DOHH2 (cell line): ENCODE measurements at regions not wholly inside any gene's neighbourhood (a gene's known extent, or its start where the extent isn't known, plus 50 kb on each side); places are given as distances from the start of the nearest gene placed in this dataset.

Experiments used
- H3F3A ChIP-seq: fragments of 200-600 bp; sonication (generic), shearing (Covaris generic); 2 replicates; pipeline ENCODE4 v1.6.0; 2016; ENCODE audit warnings: antibody characterized with exemption, mild to moderate bottlenecking; ENCODE audit not compliant: control insufficient read depth, insufficient read depth
- H3K27ac ChIP-seq: fragments of 200-600 bp; sonication (generic); 2 replicates; pipeline ENCODE4 v1.5.1; 2014; ENCODE audit warnings: low read depth, mild to moderate bottlenecking, low read length, moderate library complexity
- H3K27me3 ChIP-seq: fragments of 200-600 bp; sonication (generic); 2 replicates; pipeline ENCODE4 v1.6.1; 2014; ENCODE audit warnings: mild to moderate bottlenecking, low read length, mixed read lengths; ENCODE audit not compliant: control insufficient read depth
- H3K36me3 ChIP-seq: fragments of 200-600 bp; sonication (generic); 2 replicates; pipeline ENCODE4 v1.6.1; 2014; ENCODE audit warnings: mild to moderate bottlenecking, low read length, moderate library complexity, mixed read lengths; ENCODE audit not compliant: control insufficient read depth
- H3K4me1 ChIP-seq: fragments of 200-600 bp; sonication (generic); 2 replicates; pipeline ENCODE4 v1.6.1; 2014; ENCODE audit warnings: mild to moderate bottlenecking, low read length, mixed read lengths; ENCODE audit not compliant: control insufficient read depth
- H3K4me2 ChIP-seq: fragments of 200-600 bp; sonication (generic); 2 replicates; pipeline ENCODE4 v1.6.0; 2014; ENCODE audit warnings: mild to moderate bottlenecking, low read length, moderate library complexity
- H3K4me3 ChIP-seq: fragments of 200-600 bp; sonication (generic); 2 replicates; pipeline ENCODE4 v1.5.1; 2014; ENCODE audit warnings: mild to moderate bottlenecking, low read length, mixed read lengths
- H3K79me2 ChIP-seq: fragments of 200-600 bp; sonication (generic); 2 replicates; pipeline ENCODE4 v1.6.1; 2014; ENCODE audit warnings: mild to moderate bottlenecking, low read length, mixed read lengths; ENCODE audit not compliant: control insufficient read depth
- H3K9me2 ChIP-seq: fragments of 200-600 bp; sonication (generic); replicated peaks from 2 replicates; pipeline ENCODE4 v1.6.1; 2014; ENCODE audit warnings: mild to moderate bottlenecking, low read length, mixed read lengths; ENCODE audit not compliant: control insufficient read depth
- H3K9me3 ChIP-seq: fragments of 200-600 bp; sonication (generic); 2 replicates; pipeline ENCODE4 v1.6.1; 2014; ENCODE audit warnings: antibody characterized with exemption, low read length, mixed read lengths; ENCODE audit not compliant: control insufficient read depth, insufficient read depth
- H4K20me1 ChIP-seq: fragments of 200-600 bp; sonication (generic); 2 replicates; pipeline ENCODE4 v1.6.0; 2014; ENCODE audit warnings: low read depth, mild to moderate bottlenecking, antibody characterized with exemption, low read length, moderate library complexity; ENCODE audit not compliant: control insufficient read depth, insufficient read depth
- CTCF ChIP-seq: fragments of 200-600 bp; sonication (generic); IDR thresholded peaks from one replicate; pipeline ENCODE4 v1.5.1; 2014; ENCODE audit warnings: antibody characterized with exemption, mild to moderate bottlenecking, low read depth, low read length; ENCODE audit not compliant: poor library complexity, severe bottlenecking
- EZH2phosphoT487 ChIP-seq: fragments of 200-600 bp; sonication (generic); IDR thresholded peaks from 2 replicates; pipeline ENCODE4 v1.6.1; 2017; ENCODE audit warnings: borderline replicate concordance, mild to moderate bottlenecking, antibody characterized with exemption, low read length, moderate library complexity, mixed read lengths

GRCh38 chr14:103199124-103199523 lies 75.9 kb downstream of the TNFAIP2 start:
- H3K27me3 ChIP-seq, result no peaks in the 10 kb centered on the region
- H3K36me3 ChIP-seq, result no peaks in the 10 kb centered on the region
- no peaks in the 10 kb centered on the region for H4K20me1 ChIP-seq
- H3K79me2 ChIP-seq, result no peaks in the 10 kb centered on the region
- peaks cover 9% of the 10 kb centered on the region; the same call in 1 of the 2 replicates for H3K9me3 ChIP-seq
- no peak overlapping the region for H3K27ac ChIP-seq
- H3F3A ChIP-seq, result no peaks in the 10 kb centered on the region
- no peaks in the 10 kb centered on the region for H3K9me2 ChIP-seq
- H3K4me1 ChIP-seq, result 0 out of 2 replicates have a peak, but pooled peaks cover 4% of the 10 kb centered on the region
- no peak overlapping the region for H3K4me3 ChIP-seq
- H3K4me2 ChIP-seq, result no peak overlapping the region
- no peak for TF ChIP-seq EZH2phosphoT487
- TF ChIP-seq CTCF, result no peak

DNA sequence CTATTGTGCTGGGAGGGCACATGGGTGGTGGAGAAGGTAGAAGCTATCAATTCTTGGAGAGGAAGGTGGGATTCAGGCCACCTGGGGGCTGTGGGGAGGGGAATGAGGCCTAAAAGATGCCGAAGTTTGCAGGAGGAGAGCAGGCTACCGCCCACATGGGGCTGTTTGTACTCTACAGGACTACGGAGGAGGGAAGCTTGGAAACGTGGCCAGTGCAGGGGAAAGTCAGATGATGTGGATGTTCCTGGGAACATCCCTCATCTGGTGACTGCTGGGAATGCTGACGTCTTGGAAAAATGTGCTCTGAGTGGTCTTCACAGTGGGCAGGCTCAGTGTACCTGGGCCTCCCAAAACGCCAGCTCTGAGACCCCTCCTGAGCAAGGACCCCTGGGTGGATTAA lies 78.5 kb downstream of the TNFAIP2 start:
- no peak overlapping the region for H3K27ac ChIP-seq
- H3K9me2 ChIP-seq, result no peaks in the 10 kb centered on the region
- no peaks in the 10 kb centered on the region for H3F3A ChIP-seq
- peaks cover 20% of the 10 kb centered on the region; the same call in 1 of the 2 replicates for H3K9me3 ChIP-seq
- H3K4me3 ChIP-seq, result no peak overlapping the region
- no peaks in the 10 kb centered on the region for H3K36me3 ChIP-seq
- H3K4me2 ChIP-seq, result no peak overlapping the region
- H3K4me1 ChIP-seq, result 0 out of 2 replicates have a peak, but pooled peaks cover 4% of the 10 kb centered on the region
- no peaks in the 10 kb centered on the region for H3K79me2 ChIP-seq
- TF ChIP-seq CTCF (no peak), EZH2phosphoT487 (no peak)
- H3K27me3 ChIP-seq, result no peaks in the 10 kb centered on the region
- H4K20me1 ChIP-seq, result no peaks in the 10 kb centered on the region

GRCh38 chr14:103204852-103205540 lies 81.7 kb downstream of the TNFAIP2 start:
- H3K4me2 ChIP-seq, result no peak overlapping the region
- H4K20me1 ChIP-seq, result no peaks in the 10 kb centered on the region
- H3K79me2 ChIP-seq, result no peaks in the 10 kb centered on the region
- no peaks in the 10 kb centered on the region for H3K9me2 ChIP-seq
- peaks cover 20% of the 10 kb centered on the region; the same call in 1 of the 2 replicates for H3K9me3 ChIP-seq
- no peaks in the 10 kb centered on the region for H3F3A ChIP-seq
- no peak overlapping the region for H3K4me3 ChIP-seq
- no peaks in the 10 kb centered on the region for H3K27me3 ChIP-seq
- no peak for TF ChIP-seq EZH2phosphoT487
- no peak for TF ChIP-seq CTCF
- H3K27ac ChIP-seq, result no peak overlapping the region
- H3K4me1 ChIP-seq, result 0 out of 2 replicates have a peak, but pooled peaks cover 4% of the 10 kb centered on the region
- H3K36me3 ChIP-seq, result no peaks in the 10 kb centered on the region
